Gastroesophageal sphincter (tissue), 3 donors: ENCODE measurements at regions not wholly inside any gene's neighbourhood (a gene's known extent, or its start where the extent isn't known, plus 50 kb on each side); places are given as distances from the start of the nearest gene placed in this dataset.

Source experiments
- POLR2A ChIP-seq, 2 donors: fragments of 450-650 bp; IDR thresholded peaks; one replicate each; pipeline ENCODE4 v1.6.1; 2017; ENCODE audit warnings: antibody characterized with exemption in 2 of 2, mild to moderate bottlenecking in 2 of 2, moderate library complexity in 1 of 2
- POLR2AphosphoS5 ChIP-seq: sonication (generic); formaldehyde crosslinking; IDR thresholded peaks from one replicate; pipeline ENCODE4 v1.6.1; 2017; ENCODE audit warnings: antibody characterized with exemption
- TF ChIP-seq, protein P1 (sequence below), 4 experiments: fragments of 200-600 bp in 2 of 4; fragments of 450-650 bp in 2 of 4; sonication (generic) in 1 of 4; IDR thresholded peaks; one replicate each; pipeline ENCODE4 v1.5.1; 2017 to 2019; ENCODE audit warnings: antibody characterized with exemption in 4 of 4, mild to moderate bottlenecking in 2 of 4, moderate library complexity in 2 of 4

DNA sequence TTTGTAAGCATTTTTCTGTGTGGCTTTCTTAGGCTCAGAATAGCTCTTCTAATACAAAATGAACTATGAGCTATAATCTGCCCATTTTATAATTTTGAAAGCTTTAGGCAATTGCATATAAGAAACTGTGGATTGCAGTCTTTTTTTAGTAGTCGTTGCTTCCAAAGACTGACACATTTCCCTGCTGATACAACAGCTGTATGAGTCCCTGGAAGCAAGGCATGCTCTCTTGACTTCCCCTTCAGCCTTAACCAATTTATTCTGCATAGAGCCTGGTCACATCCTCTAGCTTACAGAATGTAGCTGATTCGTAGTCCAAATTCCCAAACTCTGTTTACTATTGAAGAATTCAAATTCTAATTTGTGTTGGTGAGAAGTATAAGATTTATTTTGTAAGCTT, 155.3 kb upstream of the EYA4 start:
- TF ChIP-seq, protein P1, sequence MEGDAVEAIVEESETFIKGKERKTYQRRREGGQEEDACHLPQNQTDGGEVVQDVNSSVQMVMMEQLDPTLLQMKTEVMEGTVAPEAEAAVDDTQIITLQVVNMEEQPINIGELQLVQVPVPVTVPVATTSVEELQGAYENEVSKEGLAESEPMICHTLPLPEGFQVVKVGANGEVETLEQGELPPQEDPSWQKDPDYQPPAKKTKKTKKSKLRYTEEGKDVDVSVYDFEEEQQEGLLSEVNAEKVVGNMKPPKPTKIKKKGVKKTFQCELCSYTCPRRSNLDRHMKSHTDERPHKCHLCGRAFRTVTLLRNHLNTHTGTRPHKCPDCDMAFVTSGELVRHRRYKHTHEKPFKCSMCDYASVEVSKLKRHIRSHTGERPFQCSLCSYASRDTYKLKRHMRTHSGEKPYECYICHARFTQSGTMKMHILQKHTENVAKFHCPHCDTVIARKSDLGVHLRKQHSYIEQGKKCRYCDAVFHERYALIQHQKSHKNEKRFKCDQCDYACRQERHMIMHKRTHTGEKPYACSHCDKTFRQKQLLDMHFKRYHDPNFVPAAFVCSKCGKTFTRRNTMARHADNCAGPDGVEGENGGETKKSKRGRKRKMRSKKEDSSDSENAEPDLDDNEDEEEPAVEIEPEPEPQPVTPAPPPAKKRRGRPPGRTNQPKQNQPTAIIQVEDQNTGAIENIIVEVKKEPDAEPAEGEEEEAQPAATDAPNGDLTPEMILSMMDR (IDR thresholded peaks at IDR 0.05) = no peak
- no peak for TF ChIP-seq POLR2AphosphoS5
- no peak for TF ChIP-seq POLR2A (IDR thresholded peaks at IDR 0.05)
